Tibial artery (tissue), 4 donors: ENCODE measurements at regions not wholly inside any gene's neighbourhood (a gene's known extent, or its start where the extent isn't known, plus 50 kb on each side); places are given as distances from the start of the nearest gene placed in this dataset.

Experiments used
- DNase-seq, 2 donors: peaks; one replicate each; pipeline ENCODE4 v3.0.0-alpha.2; 2019
- H3K27ac ChIP-seq, 2 donors: fragments of 200-600 bp; sonication (generic) in 1 of 2; 1 replicate in 1 of 2; 2 replicates in 1 of 2; pipeline ENCODE4 v1.5.1; 2018 to 2019; ENCODE audit warnings: mild to moderate bottlenecking in 1 of 2
- H3K27me3 ChIP-seq, 2 donors: fragments of 200-600 bp; sonication (generic) in 1 of 2; one replicate each; pipeline versions ENCODE4 v1.5.1 to v1.6.0; 2016 to 2019
- H3K36me3 ChIP-seq, 3 donors: fragments of 200-600 bp; sonication (generic) in 2 of 3; one replicate each; pipeline ENCODE4 v1.5.1; 2016 to 2019; ENCODE audit warnings: mild to moderate bottlenecking in 2 of 3
- H3K4me1 ChIP-seq, 4 donors: fragments of 200-600 bp; sonication (generic) in 2 of 4; 1 replicate in 3 of 4; 2 replicates in 1 of 4; pipeline ENCODE4 v1.5.1; 2016 to 2019
- H3K4me3 ChIP-seq, 2 donors: fragments of 200-600 bp; sonication (generic) in 1 of 2; 1 replicate in 1 of 2; 2 replicates in 1 of 2; pipeline ENCODE4 v1.5.1; 2018 to 2019; ENCODE audit warnings: mild to moderate bottlenecking in 2 of 2
- H3K9me3 ChIP-seq, 3 donors: fragments of 200-600 bp; sonication (generic) in 1 of 3; one replicate each; pipeline ENCODE4 v1.5.1; 2016 to 2019
- intact Hi-C: fragments of 100-400 bp; cut with DNase I; formaldehyde crosslinking; loops from one replicate; pipeline ENCODE4 v1.15.0; 2023; ENCODE audit warnings: low total_unique reads
- TF ChIP-seq, protein P1 (sequence below), 2 experiments: fragments of 200-600 bp in 1 of 2; fragments of 450-650 bp in 1 of 2; IDR thresholded peaks; one replicate each; pipeline ENCODE4 v1.5.1; 2017 to 2019; ENCODE audit warnings: antibody characterized with exemption in 2 of 2, mild to moderate bottlenecking in 1 of 2, moderate library complexity in 1 of 2

- TF ChIP-seq, protein P1, sequence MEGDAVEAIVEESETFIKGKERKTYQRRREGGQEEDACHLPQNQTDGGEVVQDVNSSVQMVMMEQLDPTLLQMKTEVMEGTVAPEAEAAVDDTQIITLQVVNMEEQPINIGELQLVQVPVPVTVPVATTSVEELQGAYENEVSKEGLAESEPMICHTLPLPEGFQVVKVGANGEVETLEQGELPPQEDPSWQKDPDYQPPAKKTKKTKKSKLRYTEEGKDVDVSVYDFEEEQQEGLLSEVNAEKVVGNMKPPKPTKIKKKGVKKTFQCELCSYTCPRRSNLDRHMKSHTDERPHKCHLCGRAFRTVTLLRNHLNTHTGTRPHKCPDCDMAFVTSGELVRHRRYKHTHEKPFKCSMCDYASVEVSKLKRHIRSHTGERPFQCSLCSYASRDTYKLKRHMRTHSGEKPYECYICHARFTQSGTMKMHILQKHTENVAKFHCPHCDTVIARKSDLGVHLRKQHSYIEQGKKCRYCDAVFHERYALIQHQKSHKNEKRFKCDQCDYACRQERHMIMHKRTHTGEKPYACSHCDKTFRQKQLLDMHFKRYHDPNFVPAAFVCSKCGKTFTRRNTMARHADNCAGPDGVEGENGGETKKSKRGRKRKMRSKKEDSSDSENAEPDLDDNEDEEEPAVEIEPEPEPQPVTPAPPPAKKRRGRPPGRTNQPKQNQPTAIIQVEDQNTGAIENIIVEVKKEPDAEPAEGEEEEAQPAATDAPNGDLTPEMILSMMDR (IDR thresholded peaks at IDR 0.05) = no peak
- DNase-seq = no peak
- Histone ChIP-seq H3K27ac (peak overlapping the region; percentile 51 to 56), H3K27me3 (no peaks in the 10 kb centered on the region), H3K4me1 (peaks cover 0 to 42% (median 28%) of the 10 kb centered on the region in 4 donors), H3K4me3 (no peak overlapping the region), H3K9me3 (no peaks in the 10 kb centered on the region), H3K36me3 (no peaks in the 10 kb centered on the region)
- intact Hi-C loops = no loop called here
Measured at GRCh38 chr1:56375326-56375804, 204.0 kb downstream of the PLPP3 start.

- peaks cover 0 to 42% (median 28%) of the 10 kb centered on the region in 4 donors for H3K4me1 ChIP-seq
- DNase-seq = no peak
- no peak overlapping the region for H3K27ac ChIP-seq
Measured at GRCh38 chr1:56374026-56374974, 205.1 kb downstream of the PLPP3 start.

DNA sequence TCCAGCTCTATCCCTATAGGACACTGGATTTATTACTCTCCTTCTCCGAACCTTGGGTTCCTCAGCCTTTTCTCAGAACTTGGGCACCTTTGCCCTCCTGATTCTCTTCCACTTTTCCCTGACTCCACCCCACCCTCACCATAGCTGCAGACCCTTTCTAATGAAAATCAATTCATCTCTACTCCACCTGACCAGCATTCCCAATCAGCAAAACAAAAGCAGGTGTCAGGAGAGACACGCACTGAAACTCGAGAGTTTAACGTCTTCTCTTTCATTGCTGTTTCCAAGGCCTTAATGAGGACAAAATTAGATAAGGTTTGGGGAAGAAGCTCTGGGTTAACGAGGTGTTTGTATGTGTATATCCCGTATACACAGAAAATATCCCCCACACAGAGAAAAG is 208.8 kb downstream of the PLPP3 start:
- intact Hi-C loops = no loop called here
- H3K27me3 ChIP-seq = no peaks in the 10 kb centered on the region
- H3K4me3 ChIP-seq = no peak overlapping the region
- no peaks in the 10 kb centered on the region for H3K9me3 ChIP-seq
- DNase-seq = no peak
- peaks cover 0 to 21% (median 19%) of the 10 kb centered on the region in 4 donors for H3K4me1 ChIP-seq
- TF ChIP-seq, protein P1 (IDR thresholded peaks at IDR 0.05) = no peak
- H3K36me3 ChIP-seq = no peaks in the 10 kb centered on the region
- H3K27ac ChIP-seq = no peak overlapping the region

More at GRCh38 chr1:56374026-56374974, 205.1 kb downstream of the PLPP3 start:
- TF ChIP-seq, protein P1 (IDR thresholded peaks at IDR 0.05) = no peak
- H3K36me3 ChIP-seq = no peaks in the 10 kb centered on the region
- intact Hi-C loops = no loop called here
- no peaks in the 10 kb centered on the region for H3K9me3 ChIP-seq
- no peak overlapping the region for H3K4me3 ChIP-seq
- H3K27me3 ChIP-seq = no peaks in the 10 kb centered on the region

DNA sequence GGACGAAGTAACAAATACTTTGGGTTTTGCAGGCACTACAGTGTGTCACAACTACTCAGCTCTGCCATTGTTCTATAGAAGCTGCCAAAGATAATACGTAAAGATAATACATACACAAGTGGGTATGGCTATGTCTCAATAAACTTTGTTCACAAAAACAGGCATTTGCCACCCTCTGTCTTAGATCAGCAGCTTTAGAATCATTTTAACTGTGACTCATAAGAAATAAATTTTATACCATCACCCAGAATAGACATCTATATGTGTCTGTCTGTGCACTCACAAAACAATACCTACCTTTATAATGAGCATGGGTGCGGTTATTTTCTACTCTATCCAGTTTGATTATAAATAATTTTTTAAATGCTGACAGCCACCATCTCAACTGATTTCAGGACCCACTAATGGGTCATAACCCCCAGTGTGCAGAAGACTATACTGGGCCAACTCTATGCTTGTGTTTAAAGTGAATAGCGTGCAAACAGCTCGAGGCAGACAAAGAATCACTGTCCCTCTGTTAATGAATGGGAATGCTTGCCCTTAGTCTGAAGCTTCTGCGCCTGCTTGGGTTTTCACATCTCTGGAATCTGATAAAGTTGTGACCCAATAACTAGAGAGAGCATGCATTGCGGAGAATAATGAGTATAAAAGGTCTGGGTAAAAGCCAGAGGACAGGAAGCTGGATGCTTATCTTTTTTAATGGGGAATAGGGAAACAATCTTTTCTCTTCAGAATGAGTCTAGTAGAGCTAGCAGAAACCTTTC is 216.2 kb downstream of the PLPP3 start:
- no peaks in the 10 kb centered on the region for H3K9me3 ChIP-seq
- no peaks in the 10 kb centered on the region for H3K36me3 ChIP-seq
- TF ChIP-seq, protein P1 (IDR thresholded peaks at IDR 0.05) = no peak
- H3K4me1 ChIP-seq = no peaks in the 10 kb centered on the region
- H3K27me3 ChIP-seq = no peaks in the 10 kb centered on the region
- no peak overlapping the region for H3K27ac ChIP-seq
- no peak overlapping the region for H3K4me3 ChIP-seq
- intact Hi-C loops = no loop called here
- DNase-seq = no peak

GRCh38 chr1:56360021-56360420 is 219.3 kb downstream of the PLPP3 start:
- Histone ChIP-seq H3K36me3 (no peaks in the 10 kb centered on the region), H3K27ac (no peak overlapping the region), H3K9me3 (no peaks in the 10 kb centered on the region), H3K27me3 (no peaks in the 10 kb centered on the region), H3K4me3 (no peak overlapping the region), H3K4me1 (no peaks in the 10 kb centered on the region)
- TF ChIP-seq, protein P1 (IDR thresholded peaks at IDR 0.05) = no peak
- intact Hi-C loops = no loop called here
- no peak for DNase-seq
